SK-N-MC (cell line): ENCODE measurements at regions not wholly inside any gene's neighbourhood (a gene's known extent, or its start where the extent isn't known, plus 50 kb on each side); places are given as distances from the start of the nearest gene placed in this dataset.
"Not testable (repeated sequence)": the region's sequence is repeated elsewhere in the genome, so short reads cannot be mapped to it uniquely, and the experiment has no call there.

Experiments used
- DNase-seq: peaks from one replicate; pipeline ENCODE4 v3.0.0-alpha.2; 2011; ENCODE audit warnings: low read depth, low spot score
- H3K27ac ChIP-seq: fragments of 200-600 bp; sonication (generic); 2 replicates; pipeline ENCODE4 v1.5.1; 2016; ENCODE audit warnings: mixed run types
- H3K36me3 ChIP-seq: fragments of 200-600 bp; sonication (generic); 2 replicates; pipeline ENCODE4 v1.6.1; 2017; ENCODE audit warnings: antibody characterized with exemption, low read length, mixed read lengths; ENCODE audit not compliant: insufficient read depth
- H3K4me3 ChIP-seq: fragments of 200-600 bp; sonication (generic); 2 replicates; pipeline ENCODE4 v1.5.1; 2016
- H3K9ac ChIP-seq: fragments of 200-600 bp; sonication (generic); 2 replicates; pipeline ENCODE4 v1.8.0; 2017; ENCODE audit warnings: mixed run types, mixed read lengths; ENCODE audit not compliant: insufficient read length
- H3K9me3 ChIP-seq: fragments of 200-600 bp; sonication (generic); 2 replicates; pipeline ENCODE4 v1.6.1; 2017; ENCODE audit warnings: low read depth, mild to moderate bottlenecking, antibody characterized with exemption, low read length, moderate library complexity, mixed read lengths
- EZH2 ChIP-seq: fragments of 200-600 bp; sonication (generic); IDR thresholded peaks from one replicate; pipeline ENCODE4 v1.6.1; 2017; ENCODE audit warnings: antibody characterized with exemption
- FOXP2 ChIP-seq: optimal IDR thresholded peaks from 2 replicates; pipeline ENCODE3; 2011; ENCODE audit warnings: mild to moderate bottlenecking, moderate library complexity; ENCODE audit not compliant: insufficient read depth; ENCODE audit errors: extremely low read length, control extremely low read depth
- POLR2AphosphoS5 ChIP-seq: IDR thresholded peaks from 2 replicates; pipeline ENCODE4 v1.6.1; 2012; ENCODE audit warnings: mild to moderate bottlenecking, low read depth, low read length, borderline replicate concordance

GRCh38 chr3:107216229-107216628 is 161.0 kb upstream of the CCDC54 start:
- H3K4me3 ChIP-seq = no peak overlapping the region
- H3K9me3 ChIP-seq = no peaks in the 10 kb centered on the region
- no peaks in the 10 kb centered on the region for H3K36me3 ChIP-seq
- no peak for TF ChIP-seq EZH2
- TF ChIP-seq POLR2AphosphoS5 = no peak
- no peak for TF ChIP-seq FOXP2
- no peak overlapping the region for H3K9ac ChIP-seq
- H3K27ac ChIP-seq = no peak overlapping the region
- DNase-seq = no peak

GRCh38 chr3:107216711-107217110 is 160.5 kb upstream of the CCDC54 start:
- Histone ChIP-seq H3K27ac (no peak overlapping the region), H3K9ac (no peak overlapping the region)
- no peak for DNase-seq

GRCh38 chr3:107217172-107217571 is 160.1 kb upstream of the CCDC54 start:
- Histone ChIP-seq H3K27ac (no peak overlapping the region), H3K9ac (no peak overlapping the region), H3K9me3 (no peaks in the 10 kb centered on the region), H3K4me3 (no peak overlapping the region), H3K36me3 (no peaks in the 10 kb centered on the region)
- no peak for TF ChIP-seq POLR2AphosphoS5
- no peak for TF ChIP-seq EZH2
- no peak for TF ChIP-seq FOXP2
- no peak for DNase-seq

More at GRCh38 chr3:107216711-107217110, 160.5 kb upstream of the CCDC54 start:
- Histone ChIP-seq H3K36me3 (no peaks in the 10 kb centered on the region), H3K4me3 (no peak overlapping the region), H3K9me3 (no peaks in the 10 kb centered on the region)
- TF ChIP-seq FOXP2 = no peak
- TF ChIP-seq POLR2AphosphoS5 = no peak
- no peak for TF ChIP-seq EZH2

GRCh38 chr3:107218864-107219269 is 158.4 kb upstream of the CCDC54 start:
- Histone ChIP-seq H3K27ac (no peak overlapping the region), H3K9me3 (no peaks in the 10 kb centered on the region), H3K36me3 (no peaks in the 10 kb centered on the region), H3K4me3 (no peak overlapping the region), H3K9ac (no peak overlapping the region)
- TF ChIP-seq EZH2 = no peak
- TF ChIP-seq FOXP2 = no peak
- no peak for TF ChIP-seq POLR2AphosphoS5
- DNase-seq = no peak

- no peaks in the 10 kb centered on the region for H3K9me3 ChIP-seq
- H3K36me3 ChIP-seq = no peaks in the 10 kb centered on the region
- H3K9ac ChIP-seq = no peak overlapping the region
- H3K27ac ChIP-seq = no peak overlapping the region
- no peak for DNase-seq
- no peak for TF ChIP-seq EZH2
- TF ChIP-seq FOXP2 = no peak
- no peak for TF ChIP-seq POLR2AphosphoS5
- no peak overlapping the region for H3K4me3 ChIP-seq
Observed at GRCh38 chr3:107220538-107220937, 156.7 kb upstream of the CCDC54 start.

- no peak overlapping the region for H3K4me3 ChIP-seq
- H3K27ac ChIP-seq = no peak overlapping the region
- TF ChIP-seq EZH2 = no peak
- TF ChIP-seq FOXP2 = no peak
- no peak for TF ChIP-seq POLR2AphosphoS5
- H3K36me3 ChIP-seq = no peaks in the 10 kb centered on the region
- H3K9me3 ChIP-seq = no peaks in the 10 kb centered on the region
- DNase-seq = no peak
- no peak overlapping the region for H3K9ac ChIP-seq
Observed at GRCh38 chr3:107221856-107222255, 155.4 kb upstream of the CCDC54 start.

- TF ChIP-seq FOXP2 (no peak), EZH2 (no peak), POLR2AphosphoS5 (no peak)
- Histone ChIP-seq H3K36me3 (no peaks in the 10 kb centered on the region), H3K9ac (no peak overlapping the region), H3K4me3 (no peak overlapping the region), H3K9me3 (no peaks in the 10 kb centered on the region), H3K27ac (no peak overlapping the region)
- no peak for DNase-seq
Observed at GRCh38 chr3:107222907-107223306, 154.3 kb upstream of the CCDC54 start.

- Histone ChIP-seq H3K9ac (no peak overlapping the region), H3K9me3 (no peaks in the 10 kb centered on the region), H3K4me3 (no peak overlapping the region), H3K36me3 (no peaks in the 10 kb centered on the region), H3K27ac (no peak overlapping the region)
- no peak for DNase-seq
- no peak for TF ChIP-seq FOXP2
- TF ChIP-seq EZH2 = no peak
- no peak for TF ChIP-seq POLR2AphosphoS5
Observed at GRCh38 chr3:107224026-107224596, 153.1 kb upstream of the CCDC54 start.

GRCh38 chr3:107227091-107227490 is 150.1 kb upstream of the CCDC54 start:
- Histone ChIP-seq H3K27ac (no peak overlapping the region), H3K9ac (no peak overlapping the region), H3K9me3 (no peaks in the 10 kb centered on the region), H3K36me3 (no peaks in the 10 kb centered on the region), H3K4me3 (no peak overlapping the region)
- no peak for DNase-seq
- TF ChIP-seq FOXP2 = no peak
- no peak for TF ChIP-seq POLR2AphosphoS5
- TF ChIP-seq EZH2 = no peak

GRCh38 chr3:107233877-107234276 is 143.4 kb upstream of the CCDC54 start:
- H3K27ac ChIP-seq, H3K4me3 ChIP-seq, H3K9me3 ChIP-seq, H3K9ac ChIP-seq, H3K36me3 ChIP-seq, DNase-seq: not testable (repeated sequence)
